ENCODE measurements at regions not wholly inside any gene's neighbourhood (a gene's known extent, or its start where the extent isn't known, plus 50 kb on each side); places are given as distances from the start of the nearest gene placed in this dataset.

DNA sequence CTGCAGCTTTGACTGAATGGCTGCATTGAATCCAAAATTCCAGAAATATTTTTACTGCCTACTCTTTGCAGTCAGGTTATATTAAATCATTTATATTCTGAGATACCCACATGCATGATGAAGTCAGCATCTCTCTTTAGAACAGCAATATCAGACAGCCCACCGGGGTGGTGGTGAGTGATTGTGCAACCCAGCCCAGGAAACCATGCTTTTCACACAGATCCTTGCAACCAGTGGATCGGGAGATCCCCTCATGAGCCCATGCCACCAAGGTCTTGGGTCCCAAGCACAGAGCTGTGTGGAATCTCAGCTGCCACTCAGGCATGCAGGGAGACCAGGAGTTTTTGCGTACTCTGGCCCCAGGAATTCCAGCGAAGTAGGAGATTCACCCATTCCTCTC lies 226.5 kb downstream of the DTWD2 start:
- no peak for DNase-seq (ENCODE audit: low spot score)
- in situ Hi-C loops (cut with MboI; ENCODE audit: low sequenced_read_pairs, unreplicated experiment) = no loop called here
- TF ChIP-seq, protein P1, sequence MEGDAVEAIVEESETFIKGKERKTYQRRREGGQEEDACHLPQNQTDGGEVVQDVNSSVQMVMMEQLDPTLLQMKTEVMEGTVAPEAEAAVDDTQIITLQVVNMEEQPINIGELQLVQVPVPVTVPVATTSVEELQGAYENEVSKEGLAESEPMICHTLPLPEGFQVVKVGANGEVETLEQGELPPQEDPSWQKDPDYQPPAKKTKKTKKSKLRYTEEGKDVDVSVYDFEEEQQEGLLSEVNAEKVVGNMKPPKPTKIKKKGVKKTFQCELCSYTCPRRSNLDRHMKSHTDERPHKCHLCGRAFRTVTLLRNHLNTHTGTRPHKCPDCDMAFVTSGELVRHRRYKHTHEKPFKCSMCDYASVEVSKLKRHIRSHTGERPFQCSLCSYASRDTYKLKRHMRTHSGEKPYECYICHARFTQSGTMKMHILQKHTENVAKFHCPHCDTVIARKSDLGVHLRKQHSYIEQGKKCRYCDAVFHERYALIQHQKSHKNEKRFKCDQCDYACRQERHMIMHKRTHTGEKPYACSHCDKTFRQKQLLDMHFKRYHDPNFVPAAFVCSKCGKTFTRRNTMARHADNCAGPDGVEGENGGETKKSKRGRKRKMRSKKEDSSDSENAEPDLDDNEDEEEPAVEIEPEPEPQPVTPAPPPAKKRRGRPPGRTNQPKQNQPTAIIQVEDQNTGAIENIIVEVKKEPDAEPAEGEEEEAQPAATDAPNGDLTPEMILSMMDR (IDR thresholded peaks at IDR 0.05; ENCODE audit: borderline replicate concordance, control extremely low read depth, extremely low read depth, insufficient read depth, missing control alignments) = no peak

DNA sequence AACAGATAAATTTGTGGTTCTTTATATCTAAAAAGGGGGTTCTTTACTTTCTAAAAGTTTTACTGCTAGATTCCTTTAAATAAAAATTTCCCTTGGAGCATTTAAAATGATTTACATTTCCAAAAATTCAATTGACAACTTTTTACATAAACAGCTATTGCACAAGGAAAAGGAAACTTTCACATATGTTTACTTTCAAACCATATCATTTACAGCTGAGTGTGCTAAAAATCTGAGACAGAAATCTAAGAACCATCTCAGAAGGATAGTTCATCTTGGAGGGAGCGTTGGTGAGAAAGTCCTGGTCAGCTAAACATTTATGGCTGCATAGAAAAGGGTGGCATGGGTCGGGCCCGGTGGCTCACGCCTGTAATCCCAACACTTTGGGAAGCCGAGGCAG lies 235.4 kb downstream of the DTWD2 start:
- in situ Hi-C loops (cut with MboI; ENCODE audit: low sequenced_read_pairs, unreplicated experiment) = no loop called here
- TF ChIP-seq, protein P1 (IDR thresholded peaks at IDR 0.05; ENCODE audit: borderline replicate concordance, control extremely low read depth, extremely low read depth, insufficient read depth, missing control alignments) = no peak

DNA sequence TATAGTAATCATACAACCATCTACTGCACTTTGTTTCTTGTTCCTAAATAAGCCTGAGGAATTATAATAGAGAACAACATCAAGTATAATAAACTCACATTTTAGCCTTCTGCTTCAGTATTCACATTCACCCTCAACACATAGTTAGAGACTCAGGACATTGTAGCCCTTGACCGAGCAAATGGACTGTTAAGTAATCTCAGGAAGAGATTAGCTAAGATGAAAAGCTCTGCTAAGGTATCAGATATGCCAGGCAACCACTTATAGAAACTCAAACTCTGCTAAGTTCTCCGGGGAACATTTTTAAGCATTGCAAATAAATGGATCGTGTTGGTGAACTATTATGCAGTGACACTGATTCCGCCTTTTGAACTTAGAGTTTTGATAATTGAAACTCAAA lies 252.0 kb downstream of the DTWD2 start:
- TF ChIP-seq, protein P1 (IDR thresholded peaks at IDR 0.05; ENCODE audit: borderline replicate concordance, control extremely low read depth, extremely low read depth, insufficient read depth, missing control alignments) = no peak
- in situ Hi-C loops (cut with MboI; ENCODE audit: low sequenced_read_pairs, unreplicated experiment) = no loop called here
- no peak for DNase-seq (ENCODE audit: low spot score)

More for the DNA sequence above, 235.4 kb downstream of the DTWD2 start:
- DNase-seq (ENCODE audit: low spot score) = no peak

DNA sequence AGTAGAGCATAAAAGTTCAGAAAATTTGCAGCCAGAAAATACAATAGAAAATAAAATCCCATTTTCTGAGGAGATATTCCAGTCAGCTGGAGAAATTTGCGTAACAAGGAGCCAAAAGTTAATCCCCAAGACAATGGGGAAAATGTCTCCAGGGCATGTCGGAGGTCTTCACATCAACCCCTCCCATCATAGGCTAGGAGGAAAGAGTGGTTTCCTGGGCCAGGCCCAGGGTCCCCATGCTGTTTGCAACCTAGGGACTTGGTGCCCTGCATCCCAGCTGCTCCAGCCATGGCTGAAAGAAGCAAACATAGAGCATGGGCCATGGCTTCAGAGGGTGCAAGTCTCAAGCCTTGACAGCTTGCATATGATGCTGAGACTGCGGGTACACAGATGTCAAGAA lies 255.0 kb downstream of the DTWD2 start:
- TF ChIP-seq, protein P1 (IDR thresholded peaks at IDR 0.05; ENCODE audit: borderline replicate concordance, control extremely low read depth, extremely low read depth, insufficient read depth, missing control alignments) = no peak
- in situ Hi-C loops (cut with MboI; ENCODE audit: low sequenced_read_pairs, unreplicated experiment) = no loop called here
- DNase-seq (ENCODE audit: low spot score) = no peak

DNA sequence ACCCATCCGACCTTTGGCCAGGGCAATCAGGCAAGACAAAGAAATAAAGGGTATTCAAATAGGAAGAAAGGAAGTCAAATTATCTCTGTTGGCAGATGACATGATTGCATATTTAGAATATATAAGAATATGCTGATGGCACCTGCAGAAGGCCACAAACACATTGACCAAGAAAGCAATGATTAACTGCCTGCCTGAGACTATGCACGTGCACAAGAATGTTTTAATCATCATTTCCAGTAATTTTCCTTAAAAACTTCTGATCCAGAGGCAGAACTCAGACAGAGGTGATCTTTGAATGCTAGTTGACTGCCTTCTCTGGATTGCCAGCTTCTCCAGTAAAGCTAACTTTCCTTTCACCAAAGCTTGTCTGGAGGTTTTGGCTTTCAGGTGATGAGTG lies 260.2 kb downstream of the DTWD2 start:
- TF ChIP-seq, protein P1 (IDR thresholded peaks at IDR 0.05; ENCODE audit: borderline replicate concordance, control extremely low read depth, extremely low read depth, insufficient read depth, missing control alignments) = no peak
- in situ Hi-C loops (cut with MboI; ENCODE audit: low sequenced_read_pairs, unreplicated experiment) = no loop called here

DNA sequence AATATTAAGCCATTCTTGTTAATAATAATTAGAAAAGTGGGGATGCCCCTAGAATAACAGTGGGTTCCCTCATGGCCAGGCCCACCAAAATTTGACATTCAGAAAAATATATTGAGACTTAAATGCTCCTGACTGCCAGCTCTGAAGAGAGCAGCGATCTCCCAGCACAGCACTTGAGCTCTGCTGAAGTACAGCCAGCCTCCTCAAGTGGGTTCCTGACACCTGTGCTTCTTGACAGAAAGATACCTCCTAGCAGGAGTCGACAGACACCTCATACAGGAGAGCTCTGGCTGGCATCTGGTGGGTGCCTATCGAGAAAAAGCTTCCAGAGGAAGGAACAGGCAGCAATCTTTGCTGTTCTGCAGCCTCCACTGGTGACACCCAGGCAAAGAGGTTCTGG lies 261.5 kb downstream of the DTWD2 start:
- in situ Hi-C loops (cut with MboI; ENCODE audit: low sequenced_read_pairs, unreplicated experiment) = no loop called here
- TF ChIP-seq, protein P1 (IDR thresholded peaks at IDR 0.05; ENCODE audit: borderline replicate concordance, control extremely low read depth, extremely low read depth, insufficient read depth, missing control alignments) = no peak
- DNase-seq (ENCODE audit: low spot score) = no peak

More for the DNA sequence above, 260.2 kb downstream of the DTWD2 start:
- DNase-seq (ENCODE audit: low spot score) = no peak

DNA sequence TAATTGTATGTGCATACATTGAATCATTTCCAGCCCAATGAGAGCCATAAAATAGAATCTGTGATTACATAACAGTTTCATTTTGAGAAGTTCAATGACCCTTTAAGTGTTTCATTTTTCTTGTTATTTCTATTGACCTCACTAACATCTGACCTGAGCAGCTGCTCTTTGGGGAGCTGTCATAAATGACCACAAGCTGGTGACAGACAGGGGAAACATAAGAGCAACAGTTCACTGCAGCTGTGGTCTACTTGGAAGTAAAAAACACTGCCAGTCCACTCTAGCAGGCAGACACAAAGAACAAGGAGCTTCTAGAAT lies 265.4 kb downstream of the DTWD2 start:
- DNase-seq (ENCODE audit: low spot score) = no peak
- in situ Hi-C loops (cut with MboI; ENCODE audit: low sequenced_read_pairs, unreplicated experiment) = no loop called here
- TF ChIP-seq, protein P1 (IDR thresholded peaks at IDR 0.05; ENCODE audit: borderline replicate concordance, control extremely low read depth, extremely low read depth, insufficient read depth, missing control alignments) = no peak
